HG02943 (cell line): ENCODE measurements at regions not wholly inside any gene's neighbourhood (a gene's known extent, or its start where the extent isn't known, plus 50 kb on each side); places are given as distances from the start of the nearest gene placed in this dataset.
"Not testable (repeated sequence)": the region's sequence is repeated elsewhere in the genome, so short reads cannot be mapped to it uniquely, and the experiment has no call there.

ENCODE experiments used
- ATAC-seq: cut with Tn5 transposase; IDR thresholded peaks from one replicate; pipeline ENCODE4 v1.9.1; 2021; ENCODE audit warnings: mild to moderate bottlenecking, low read depth, moderate library complexity; ENCODE audit not compliant: unreplicated experiment

DNA sequence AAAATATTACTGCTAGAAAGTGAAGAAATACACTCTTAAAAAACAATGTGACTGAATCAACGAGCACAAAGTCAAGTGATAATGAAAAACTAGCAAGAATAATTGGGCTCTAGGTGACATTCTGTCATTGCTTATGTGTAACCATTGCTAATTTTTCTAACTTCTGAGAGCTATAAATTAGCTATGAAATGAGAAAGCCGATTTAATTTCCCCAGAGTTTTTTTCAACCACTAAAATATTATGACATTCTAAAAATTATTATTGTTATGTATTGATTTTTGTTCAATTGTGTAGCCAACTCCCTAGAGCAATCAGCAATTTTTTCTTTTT, 458.6 kb upstream of the ATXN8OS start:
- ATAC-seq: no peak

DNA sequence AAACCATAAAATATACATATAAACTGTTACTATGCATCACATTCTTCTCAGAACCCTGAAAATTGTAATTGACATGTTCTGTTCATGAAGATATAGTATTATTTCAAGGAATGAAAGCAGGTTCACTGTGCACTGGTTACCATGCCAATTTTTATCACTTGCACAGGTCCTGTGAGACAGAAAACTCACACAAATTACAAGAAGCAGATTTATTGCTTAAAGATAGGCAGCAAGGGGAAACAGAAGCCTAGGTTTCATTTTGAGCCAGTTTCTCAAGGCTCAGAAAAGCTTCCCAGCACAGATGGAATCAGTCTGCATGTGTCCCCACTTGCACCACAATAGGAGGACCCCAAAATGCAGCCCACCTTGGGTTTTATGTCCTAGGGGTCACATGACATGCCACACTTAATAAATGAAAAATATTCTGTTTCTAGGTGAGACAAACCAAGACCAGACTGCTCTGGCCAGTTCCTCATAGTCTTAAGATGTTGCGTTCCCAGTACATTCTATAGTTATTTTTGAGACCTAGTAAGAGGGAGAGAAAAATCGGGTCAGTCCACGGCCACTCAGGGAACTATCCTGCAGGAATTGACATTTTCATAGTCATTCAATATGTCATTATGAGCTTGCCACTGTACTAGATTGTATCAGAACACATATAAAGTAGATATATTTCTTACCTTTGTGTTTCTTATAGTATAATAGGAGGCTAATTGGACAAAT, 459.1 kb upstream of the ATXN8OS start:
- no peak for ATAC-seq

DNA sequence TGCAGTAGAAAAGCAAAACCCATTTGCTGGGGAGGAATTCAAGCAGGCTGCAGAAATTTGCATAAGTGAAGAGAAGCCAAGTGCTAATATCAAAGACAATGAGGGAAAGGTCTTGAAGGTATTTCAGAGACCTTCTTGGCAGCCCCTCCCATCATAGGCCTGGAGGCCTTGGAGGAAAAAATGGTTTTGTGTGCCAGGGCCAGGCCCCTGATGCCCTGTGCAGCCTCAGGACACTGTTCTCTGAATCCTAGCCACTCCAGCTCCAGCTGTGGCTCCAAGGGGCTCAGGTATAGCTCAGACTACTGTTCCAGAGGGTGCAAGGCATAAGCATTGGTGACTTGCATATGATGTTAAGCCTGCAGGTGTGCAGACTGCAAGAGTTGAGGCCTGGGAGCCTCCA, 463.2 kb upstream of the ATXN8OS start:
- ATAC-seq: no peak

DNA sequence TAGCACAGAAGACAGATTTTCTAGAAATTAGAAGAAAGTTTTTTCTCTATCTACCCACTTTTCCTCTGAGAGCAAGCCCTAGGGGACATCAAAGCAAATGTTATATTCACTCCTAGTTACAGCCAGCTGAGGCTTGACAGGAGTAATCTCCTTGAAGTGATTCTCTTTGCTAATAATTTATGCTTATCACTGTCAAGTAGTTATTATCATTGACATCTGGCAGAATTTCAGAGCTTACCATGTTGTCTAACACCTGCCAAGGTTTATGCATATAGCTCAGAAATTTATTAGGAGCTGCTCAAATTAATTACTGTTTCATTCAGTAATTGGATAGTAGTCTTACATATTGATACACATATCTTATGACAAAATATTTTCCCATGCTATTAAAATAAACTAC, 465.9 kb upstream of the ATXN8OS start:
- no peak for ATAC-seq

DNA sequence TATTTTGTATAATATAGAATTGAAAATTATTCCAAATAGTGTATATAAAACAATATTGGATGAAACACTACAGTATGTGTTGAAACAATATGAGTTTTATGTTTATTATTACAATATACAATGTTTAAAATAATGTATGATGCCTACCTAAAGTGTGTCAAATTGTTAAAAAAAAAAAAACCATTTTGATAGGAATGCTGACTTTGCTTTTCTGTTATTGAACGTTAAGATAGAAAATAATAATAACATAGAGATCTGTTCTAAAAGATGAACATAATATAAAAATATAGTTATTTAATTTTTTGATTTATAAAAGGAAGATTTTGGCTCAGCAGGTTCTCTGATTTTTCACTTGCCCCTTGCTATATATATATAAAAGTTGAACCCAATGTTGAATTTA, 474.6 kb upstream of the ATXN8OS start:
- ATAC-seq: no peak

DNA sequence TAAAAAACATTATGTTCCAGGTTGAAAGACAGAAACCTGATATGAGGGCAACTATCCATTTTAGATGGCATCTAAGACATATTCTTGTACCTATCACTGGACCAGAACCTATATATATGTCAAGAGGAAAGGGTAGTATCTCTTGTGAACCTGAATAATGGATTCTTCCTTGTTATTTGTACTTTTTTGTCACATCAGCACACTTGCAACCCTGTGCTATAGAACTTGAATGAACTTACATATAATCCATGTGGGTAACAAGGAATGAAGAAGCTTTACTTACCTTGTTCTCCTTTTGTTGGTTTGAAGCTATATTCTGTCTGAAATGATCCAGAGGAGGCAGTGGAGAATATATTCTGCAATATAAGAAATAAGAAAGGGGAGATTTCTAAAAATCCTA, 483.7 kb upstream of the ATXN8OS start:
- no peak for ATAC-seq

DNA sequence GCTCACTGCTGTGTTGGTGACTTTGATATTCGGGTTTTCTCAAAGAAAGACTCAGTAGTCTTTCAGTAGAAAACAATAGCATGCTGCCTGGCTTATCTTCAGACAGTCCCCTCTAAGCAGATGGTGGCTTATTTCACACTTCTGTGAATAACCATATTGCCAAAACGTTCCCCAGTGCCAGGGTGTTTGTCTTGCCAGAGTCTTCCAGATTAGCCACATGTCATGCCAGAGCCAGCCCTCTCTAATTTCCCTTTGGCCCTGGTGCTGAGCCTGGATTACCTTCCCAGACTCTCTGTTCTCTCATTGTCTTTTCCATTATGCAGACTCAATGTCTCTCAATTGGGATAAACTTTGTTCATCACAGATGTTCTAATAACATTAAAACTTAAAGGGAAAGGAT, 488.0 kb upstream of the ATXN8OS start:
- ATAC-seq: no peak

DNA sequence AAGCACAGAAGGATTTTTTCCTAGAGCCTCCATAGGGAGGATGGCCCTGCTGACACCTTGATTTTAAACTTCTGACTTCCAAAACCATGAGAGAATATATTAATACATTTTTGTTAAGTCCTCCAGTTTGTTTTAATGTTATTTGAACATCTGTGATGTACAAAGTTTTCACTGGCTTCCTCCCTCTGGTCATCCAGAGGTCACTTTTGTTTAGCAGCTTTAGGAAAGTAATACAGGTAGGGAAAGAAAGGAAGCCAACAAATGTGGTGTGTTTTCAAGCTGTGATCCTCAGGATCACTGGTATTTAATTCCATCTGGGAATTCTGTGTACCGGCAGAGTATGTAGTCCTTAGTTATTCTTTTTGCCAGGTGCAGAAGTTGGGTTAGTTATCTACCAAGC, 488.8 kb upstream of the ATXN8OS start:
- no peak for ATAC-seq

DNA sequence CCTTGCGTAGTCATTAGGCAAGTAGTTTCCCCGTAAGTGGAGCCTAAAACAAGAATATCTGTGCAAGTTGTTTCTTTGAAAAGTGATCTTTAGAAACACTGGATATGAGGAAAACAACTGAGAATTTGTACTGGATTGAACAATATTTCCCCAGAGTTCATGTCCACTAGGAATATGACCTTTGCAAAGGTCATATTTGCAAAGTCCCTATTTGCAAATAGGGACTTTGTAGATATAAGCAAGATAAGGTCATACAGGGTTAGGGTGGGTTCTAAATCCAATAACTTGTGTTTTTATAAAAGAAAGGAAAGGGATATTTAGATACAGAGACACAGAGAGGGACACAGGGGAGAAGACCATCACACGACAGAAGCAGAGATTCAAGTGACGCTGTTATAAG, 489.2 kb upstream of the ATXN8OS start:
- no peak for ATAC-seq

DNA sequence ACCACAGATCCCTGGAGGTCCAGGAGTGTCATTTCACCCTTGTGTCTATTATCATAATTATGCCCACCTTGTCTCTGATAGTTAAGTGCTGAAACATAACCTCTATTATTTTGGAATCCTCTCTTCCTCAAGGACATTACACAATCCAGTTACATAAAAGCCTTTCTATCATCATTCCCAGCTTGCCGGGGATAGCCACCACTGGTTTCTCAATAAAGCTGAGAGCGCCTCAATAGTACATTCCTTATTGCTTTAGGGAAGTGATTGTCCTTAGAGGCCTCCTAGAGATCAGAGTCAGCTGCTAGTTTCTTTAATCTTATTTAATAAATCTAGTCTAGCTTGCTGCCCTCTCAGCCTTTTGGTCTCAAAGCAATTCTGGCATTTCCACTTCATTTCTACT, 490.0 kb upstream of the ATXN8OS start:
- no peak for ATAC-seq

DNA sequence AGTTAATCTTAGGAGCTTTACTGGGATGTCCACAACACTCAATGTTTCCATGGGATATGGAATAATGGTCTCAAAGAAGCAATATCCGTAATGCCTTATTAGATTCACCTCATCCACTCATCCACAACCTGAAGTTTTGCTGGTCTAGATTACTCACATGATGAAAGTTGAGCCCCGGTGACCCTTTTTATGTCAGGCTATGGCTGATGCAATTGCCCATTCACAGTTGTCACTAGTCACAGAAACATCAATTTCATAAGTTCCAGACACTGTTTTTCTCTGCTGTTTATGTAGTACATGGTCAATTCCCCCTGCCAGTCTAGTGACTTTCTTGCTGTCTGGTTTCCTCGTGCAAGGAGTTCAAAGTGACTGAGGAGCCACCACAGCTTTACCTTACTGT, 491.2 kb upstream of the ATXN8OS start:
- no peak for ATAC-seq

DNA sequence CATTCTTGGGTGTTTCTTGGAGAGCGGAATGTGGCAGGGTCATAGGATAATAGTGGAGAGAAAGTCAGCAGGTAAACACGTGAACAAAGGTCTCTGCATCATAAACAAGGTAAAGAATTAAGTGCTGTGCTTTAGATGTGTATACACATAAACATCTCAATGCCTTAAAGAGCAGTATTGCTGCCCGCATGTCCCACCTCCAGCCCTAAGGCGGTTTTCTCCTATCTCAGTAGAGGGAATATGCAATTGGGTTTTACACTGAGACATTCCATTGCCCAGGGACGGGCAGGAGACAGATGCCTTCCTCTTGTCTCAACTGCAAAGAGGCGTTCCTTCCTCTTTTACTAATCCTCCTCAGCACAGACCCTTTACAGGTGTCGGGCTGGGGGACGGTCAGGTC, 492.6 kb upstream of the ATXN8OS start:
- ATAC-seq: not testable (repeated sequence)

DNA sequence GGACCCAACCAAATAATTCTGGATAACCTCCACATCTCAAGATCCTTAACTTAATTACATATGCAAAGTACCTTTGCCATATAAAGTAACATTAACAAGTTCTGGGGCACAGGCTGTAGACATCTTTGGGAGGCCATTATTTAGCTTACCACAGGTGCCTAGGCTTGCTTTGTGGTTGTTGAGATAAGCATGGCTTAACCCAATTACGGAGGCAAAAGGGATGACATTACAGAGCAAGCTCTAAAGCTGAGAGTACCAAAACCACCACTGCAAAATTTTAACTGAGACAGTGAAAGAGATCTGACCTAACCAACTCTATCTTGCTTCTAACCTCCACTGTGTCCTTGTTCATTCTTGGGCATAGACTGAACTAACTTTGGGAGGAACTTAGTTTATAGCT, 502.9 kb upstream of the ATXN8OS start:
- ATAC-seq: no peak

DNA sequence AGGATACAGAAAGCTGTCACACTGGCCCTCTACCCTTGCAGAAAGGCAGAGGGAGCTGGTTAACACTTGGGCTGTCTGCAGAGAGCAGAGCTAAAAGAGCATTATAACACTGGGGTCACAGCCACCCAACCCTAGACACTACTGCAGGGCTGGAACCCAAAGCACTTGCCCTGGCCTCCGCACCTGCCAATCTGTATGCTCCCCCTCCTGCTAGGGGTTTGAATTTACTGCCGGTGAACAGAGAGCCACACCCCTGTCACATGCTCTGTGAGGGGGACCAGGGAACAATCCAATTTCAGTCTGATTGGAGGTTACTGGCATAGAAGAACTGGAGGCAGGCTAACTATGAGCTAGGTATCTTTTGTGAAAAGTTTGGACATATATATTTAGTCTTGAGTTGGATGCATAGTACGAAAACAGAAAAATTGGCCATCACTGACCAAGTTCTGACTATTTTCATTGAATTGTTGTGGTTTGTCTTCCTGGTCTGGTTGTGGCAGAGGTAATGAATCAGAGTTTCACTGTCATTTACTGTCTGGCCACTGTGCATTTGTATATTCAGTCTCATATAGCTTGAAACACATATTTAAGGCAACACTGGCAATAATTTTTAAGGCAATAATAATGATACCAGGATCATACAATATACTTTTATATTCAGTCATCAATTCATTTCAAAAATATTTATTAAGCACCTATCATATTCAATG, 504.3 kb upstream of the ATXN8OS start:
- no peak for ATAC-seq

DNA sequence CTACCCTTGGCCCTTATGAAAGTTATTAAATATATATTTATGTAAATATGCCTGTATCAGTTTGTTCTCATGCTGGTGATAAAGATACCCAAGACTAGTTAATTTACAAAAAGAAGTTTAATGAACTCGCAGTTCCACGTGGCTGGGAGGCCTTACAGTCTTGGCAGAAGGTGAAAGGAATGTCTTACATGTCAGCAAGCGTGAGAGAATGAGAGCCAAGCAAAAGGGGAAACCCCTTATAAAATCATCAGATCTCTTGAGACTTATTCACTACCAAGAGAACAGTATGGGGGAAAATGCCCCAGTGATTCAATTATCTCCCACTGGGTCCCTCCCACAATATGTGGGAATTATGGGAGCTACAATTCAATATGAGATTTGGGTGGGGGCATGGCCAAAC, 506.0 kb upstream of the ATXN8OS start:
- no peak for ATAC-seq

DNA sequence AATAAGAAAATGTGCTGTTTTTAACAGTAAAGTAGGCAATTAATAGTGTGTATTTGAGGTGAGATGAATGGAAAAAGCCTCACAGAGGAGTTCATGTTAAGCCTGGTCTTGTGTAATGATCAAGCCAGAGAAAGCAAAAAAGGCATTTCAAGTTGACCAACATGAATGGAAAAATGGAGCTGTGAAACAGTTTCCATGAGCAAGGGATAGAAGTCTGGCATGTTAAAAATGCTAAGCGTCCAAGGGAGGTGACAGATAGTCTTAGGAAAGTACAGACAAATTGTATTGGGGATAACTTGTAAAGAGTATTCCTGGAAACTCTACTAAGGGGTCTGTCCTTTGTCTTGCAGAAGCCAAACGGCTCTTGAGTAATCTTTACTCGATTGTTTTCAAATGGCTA, 506.8 kb upstream of the ATXN8OS start:
- no peak for ATAC-seq

DNA sequence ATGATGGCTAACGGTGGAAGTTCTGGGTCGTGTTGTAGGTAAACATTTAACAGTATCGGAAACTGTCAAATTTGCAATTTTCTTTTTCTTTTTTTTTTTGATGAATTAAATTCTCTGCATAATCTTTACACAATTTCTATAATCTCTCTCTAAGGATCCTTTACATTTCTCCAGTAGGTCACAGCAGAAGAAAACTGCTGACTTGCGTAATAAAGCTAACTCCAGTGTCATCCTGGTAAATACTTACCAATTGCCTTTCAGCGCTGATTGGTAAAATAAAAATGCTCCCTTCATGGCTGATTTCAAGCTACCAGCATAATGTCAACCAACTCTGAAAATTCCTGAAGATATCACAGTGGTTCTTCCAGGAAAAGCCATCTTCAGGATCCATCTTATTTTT, 510.5 kb upstream of the ATXN8OS start:
- ATAC-seq: no peak

DNA sequence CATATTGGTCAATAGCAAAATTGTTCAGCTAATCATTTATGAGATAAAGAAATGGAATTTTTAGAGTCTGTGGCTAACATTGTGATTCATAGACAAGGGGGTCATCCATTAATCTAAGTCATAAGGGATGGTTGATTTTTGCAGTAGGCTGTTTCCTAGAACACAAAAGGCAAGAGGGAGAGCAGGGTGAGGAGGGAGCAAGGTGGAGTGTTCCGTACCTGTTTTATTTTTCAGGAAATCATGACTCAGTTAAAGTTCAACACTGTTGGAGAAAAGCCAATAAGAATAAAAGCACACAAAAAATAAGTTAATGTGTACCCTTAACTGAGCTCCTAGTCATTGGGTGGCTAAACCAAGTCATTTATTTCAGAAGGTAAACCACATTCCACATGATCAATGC, 512.4 kb upstream of the ATXN8OS start:
- ATAC-seq: no peak

DNA sequence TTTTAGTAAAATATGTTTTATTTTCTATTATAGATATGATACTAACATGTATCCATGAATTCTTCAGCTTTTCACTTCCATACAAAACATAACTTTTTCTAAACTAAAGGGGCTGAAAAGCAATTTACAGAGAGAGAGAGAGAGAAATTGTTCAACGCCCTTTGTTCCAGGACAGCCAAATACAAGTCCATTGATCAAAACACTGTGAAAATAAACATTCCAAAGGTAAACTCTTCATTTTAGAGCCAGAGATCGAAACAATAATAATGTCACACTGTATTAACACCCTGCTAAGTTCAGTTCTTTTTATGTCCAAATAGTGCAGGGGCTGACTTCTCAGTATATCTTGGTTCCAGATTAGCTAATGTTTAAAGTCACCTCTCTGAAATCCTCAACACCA, 516.2 kb upstream of the ATXN8OS start:
- no peak for ATAC-seq

DNA sequence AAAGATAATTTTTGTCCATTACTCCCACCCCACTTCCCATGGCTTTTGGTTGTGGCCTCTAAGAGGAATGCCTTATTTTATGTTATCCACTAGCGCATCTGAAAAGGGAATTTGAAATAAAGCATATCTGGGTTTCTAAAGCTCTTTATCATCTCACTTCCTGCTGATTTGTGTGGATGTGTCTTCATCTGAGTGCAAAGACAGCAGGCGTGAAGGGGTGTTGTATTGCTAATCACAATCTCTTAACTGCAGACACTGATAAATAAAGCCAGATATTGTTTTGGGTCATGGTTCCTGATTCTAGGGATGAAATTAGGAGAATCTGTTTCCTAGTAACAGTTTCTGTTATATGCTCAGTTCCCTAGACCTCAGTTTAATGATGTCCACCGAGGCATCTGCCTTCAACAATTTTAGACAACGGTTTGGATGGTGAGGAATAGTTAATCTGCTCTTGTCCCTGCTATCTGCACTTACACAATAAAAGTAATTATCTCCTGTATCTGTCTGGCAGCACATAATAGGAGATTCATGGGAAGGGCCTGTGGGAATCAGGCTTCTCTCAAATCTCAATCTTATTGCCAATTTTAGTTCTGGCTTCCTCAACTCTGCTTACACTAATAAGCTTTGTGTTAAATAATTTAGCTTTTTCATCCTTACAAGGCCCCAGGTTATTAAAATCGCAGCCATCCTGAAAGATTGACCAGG, 517.9 kb upstream of the ATXN8OS start:
- ATAC-seq: no peak

DNA sequence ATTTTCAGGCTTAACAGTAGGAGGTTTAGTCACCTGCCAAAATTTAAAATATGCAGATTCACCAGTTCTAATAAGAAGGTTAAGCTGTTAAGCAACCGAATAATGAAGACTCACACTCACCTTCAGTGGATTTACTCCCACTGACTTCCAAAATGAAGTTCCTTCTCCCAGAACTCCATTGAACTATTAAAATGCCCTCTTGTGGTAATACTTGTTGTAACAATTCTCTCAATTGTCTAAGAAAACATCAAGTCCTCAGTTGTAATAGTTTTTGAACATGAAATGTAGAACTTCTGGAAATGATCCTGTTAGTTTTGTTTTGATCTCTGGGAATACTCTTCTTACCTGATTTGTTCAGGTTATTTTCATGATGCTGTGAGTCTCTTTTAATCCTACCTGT, 522.0 kb upstream of the ATXN8OS start:
- ATAC-seq: no peak

DNA sequence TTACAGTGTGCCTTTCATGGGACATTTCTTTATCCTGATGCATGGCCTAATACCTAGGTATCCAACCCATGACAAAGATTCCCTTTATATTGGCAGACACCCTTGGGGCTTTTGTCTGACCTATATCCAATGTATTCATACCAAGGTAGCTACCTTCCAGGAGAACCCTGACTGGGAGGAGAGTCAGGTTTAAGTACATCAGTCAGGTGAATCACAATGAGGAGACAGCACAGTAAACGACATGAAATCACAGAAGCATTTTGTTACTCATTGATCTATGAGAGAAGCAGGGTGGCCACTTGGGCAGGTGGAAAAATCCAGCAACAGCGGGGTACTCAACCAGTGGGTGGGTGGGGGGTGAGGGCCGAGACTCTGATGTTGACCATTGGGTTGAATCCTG, 527.4 kb upstream of the ATXN8OS start:
- ATAC-seq: no peak
